GM21717 (cell line): ENCODE measurements at regions not wholly inside any gene's neighbourhood (a gene's known extent, or its start where the extent isn't known, plus 50 kb on each side); places are given as distances from the start of the nearest gene placed in this dataset.

Experiments
- ATAC-seq: cut with Tn5 transposase; IDR thresholded peaks from one replicate; pipeline ENCODE4 v1.9.1; 2021; ENCODE audit warnings: mild to moderate bottlenecking, moderate library complexity; ENCODE audit not compliant: unreplicated experiment

- ATAC-seq = no peak
Measured at GRCh38 chr12:14273913-14274311, 91.6 kb upstream of the ATF7IP start.

GRCh38 chr12:14275111-14275510, 90.4 kb upstream of the ATF7IP start:
- ATAC-seq = no peak

GRCh38 chr12:14275886-14276285, 89.6 kb upstream of the ATF7IP start:
- ATAC-seq = no peak

- peak; percentile 39 for ATAC-seq
Measured at GRCh38 chr12:14278294-14278953, 87.1 kb upstream of the ATF7IP start.

- no peak for ATAC-seq
Measured at GRCh38 chr12:14279845-14280244, 85.6 kb upstream of the ATF7IP start.

GRCh38 chr12:14280921-14281320, 84.6 kb upstream of the ATF7IP start:
- ATAC-seq = no peak

- ATAC-seq = no peak
Measured at GRCh38 chr12:14281539-14281938, 83.9 kb upstream of the ATF7IP start.

GRCh38 chr12:14283489-14284144, 81.9 kb upstream of the ATF7IP start:
- no peak for ATAC-seq

GRCh38 chr12:14284184-14284722, 81.2 kb upstream of the ATF7IP start:
- ATAC-seq = no peak

- ATAC-seq = no peak
Measured at GRCh38 chr12:14289601-14290000, 75.9 kb upstream of the ATF7IP start.

- no peak for ATAC-seq
Measured at GRCh38 chr12:14290951-14291350, 74.5 kb upstream of the ATF7IP start.

- no peak for ATAC-seq
Measured at GRCh38 chr12:14303661-14304155, 61.8 kb upstream of the ATF7IP start.

GRCh38 chr12:14307004-14307403, 58.5 kb upstream of the ATF7IP start:
- no peak for ATAC-seq

- ATAC-seq = no peak
Measured at GRCh38 chr12:14308516-14308915, 57.0 kb upstream of the ATF7IP start.

- ATAC-seq = no peak
Measured at GRCh38 chr12:14310866-14311265, 54.6 kb upstream of the ATF7IP start.

- ATAC-seq = no peak
Measured at GRCh38 chr12:14313379-14314138, 51.9 kb upstream of the ATF7IP start.

GRCh38 chr12:14314801-14315200, 50.7 kb upstream of the ATF7IP start:
- ATAC-seq = no peak

- ATAC-seq = no peak
Measured at GRCh38 chr12:14315501-14315900, 50.0 kb upstream of the ATF7IP start.
